ENCODE measurements at regions not wholly inside any gene's neighbourhood (a gene's known extent, or its start where the extent isn't known, plus 50 kb on each side); places are given as distances from the start of the nearest gene placed in this dataset.

- no peak for DNase-seq (ENCODE audit: low spot score)
- no peak for ATAC-seq
These were observed 51.4 kb upstream of the KANK4 start for GRCh38 chr1:62370594-62370993.

GRCh38 chr1:62371375-62371774 lies 52.1 kb upstream of the KANK4 start:
- DNase-seq (ENCODE audit: low spot score), result no peak
- no peak for ATAC-seq

GRCh38 chr1:62373221-62373620 lies 54.0 kb upstream of the KANK4 start:
- no peak for DNase-seq (ENCODE audit: low spot score)
- ATAC-seq, result no peak

GRCh38 chr1:62377043-62377562 lies 57.9 kb upstream of the KANK4 start:
- DNase-seq (ENCODE audit: low spot score) (no peak), ATAC-seq (no peak)

GRCh38 chr1:62380181-62380580 lies 56.7 kb upstream of the USP1 start:
- DNase-seq (ENCODE audit: low spot score) (no peak), ATAC-seq (no peak)

GRCh38 chr1:62381831-62382657 lies 54.8 kb upstream of the USP1 start:
- DNase-seq (ENCODE audit: low spot score), result no peak
- no peak for ATAC-seq

- ATAC-seq (no peak), DNase-seq (ENCODE audit: low spot score) (no peak)
These were observed 54.2 kb upstream of the USP1 start for GRCh38 chr1:62382658-62382955.

GRCh38 chr1:62384276-62385005 lies 52.4 kb upstream of the USP1 start:
- ATAC-seq, result peak; percentile 80
- DNase-seq (ENCODE audit: low spot score), result peak; percentile 50

- peak; percentile 15 for ATAC-seq
- no peak for DNase-seq (ENCODE audit: low spot score)
These were observed 50.9 kb upstream of the USP1 start for GRCh38 chr1:62385923-62386322.

GRCh38 chr1:62386351-62387121 lies 50.3 kb upstream of the USP1 start:
- DNase-seq (ENCODE audit: low spot score), result no peak
- ATAC-seq, result peak; percentile 66

Data from left lobe of liver (tissue), 2 donors.